ENCODE measurements at regions not wholly inside any gene's neighbourhood (a gene's known extent, or its start where the extent isn't known, plus 50 kb on each side); places are given as distances from the start of the nearest gene placed in this dataset.

DNA sequence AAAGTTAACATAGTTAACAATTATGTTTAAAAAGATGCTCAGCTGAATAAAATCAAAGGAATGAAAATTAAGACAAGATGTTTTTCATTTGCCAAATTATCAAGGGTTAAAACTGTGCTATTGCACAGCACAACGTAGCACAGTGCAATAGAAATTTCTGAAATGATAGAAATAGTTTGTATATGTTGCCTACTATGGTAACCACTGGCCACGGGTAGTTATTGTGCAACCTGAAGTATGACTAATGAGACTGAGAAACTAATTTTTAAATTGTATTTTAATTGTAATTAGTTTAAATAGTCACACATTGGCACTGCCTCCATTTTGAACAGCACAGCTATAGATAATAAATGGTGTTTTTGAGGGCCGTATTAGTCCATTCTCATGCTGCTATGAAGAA is 343.1 kb upstream of the FAM241A start:
- ATAC-seq (no peak), DNase-seq (ENCODE audit: missing footprints) (no peak)
- intact Hi-C loops (cut with DNase I): no loop called here

DNA sequence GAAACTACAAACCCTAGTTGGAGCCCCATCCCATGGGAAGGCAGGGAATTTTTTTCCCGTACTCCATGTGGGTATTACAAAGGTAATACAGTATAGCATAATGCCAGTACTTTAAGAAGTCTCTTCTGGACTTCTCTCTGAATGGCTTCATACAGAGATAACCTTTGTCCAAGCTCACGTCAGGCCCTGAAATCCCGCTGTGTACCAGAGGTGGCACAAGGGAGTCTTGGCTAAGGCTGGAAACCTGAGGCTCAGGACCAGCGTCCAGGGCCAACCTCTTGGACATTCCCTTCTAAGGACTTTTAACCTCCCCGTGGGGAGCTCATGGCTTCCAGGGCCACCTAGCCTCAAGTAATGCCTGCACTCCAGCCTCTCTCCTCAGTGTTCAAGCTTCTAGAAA is 338.9 kb upstream of the FAM241A start:
- intact Hi-C loops (cut with DNase I): no loop called here
- no peak for ATAC-seq
- no peak for DNase-seq (ENCODE audit: missing footprints)

GRCh38 chr4:111807576-111807975 is 337.7 kb upstream of the FAM241A start:
- DNase-seq (ENCODE audit: missing footprints): no peak
- no peak for ATAC-seq
- intact Hi-C loops (cut with DNase I): no loop called here

DNA sequence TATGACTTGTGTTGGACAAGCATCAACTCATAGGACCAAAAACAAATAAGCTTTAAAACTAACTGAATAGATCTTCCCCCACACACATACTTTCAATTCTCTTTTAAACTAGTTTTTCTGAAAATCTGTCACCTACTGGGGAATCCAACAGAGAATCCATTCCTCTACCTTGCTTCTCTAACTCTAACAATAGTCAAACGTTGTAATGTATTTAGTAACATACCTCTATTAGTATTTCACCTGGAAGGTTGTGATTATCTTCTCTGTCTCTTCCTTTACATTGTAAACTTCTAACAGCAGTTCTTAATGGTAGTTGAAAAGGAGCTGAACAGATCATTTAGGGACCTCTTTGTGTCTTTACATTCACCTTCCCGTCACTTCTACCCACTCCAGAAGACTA is 337.1 kb upstream of the FAM241A start:
- DNase-seq (ENCODE audit: missing footprints): no peak
- intact Hi-C loops (cut with DNase I): no loop called here
- ATAC-seq: no peak

DNA sequence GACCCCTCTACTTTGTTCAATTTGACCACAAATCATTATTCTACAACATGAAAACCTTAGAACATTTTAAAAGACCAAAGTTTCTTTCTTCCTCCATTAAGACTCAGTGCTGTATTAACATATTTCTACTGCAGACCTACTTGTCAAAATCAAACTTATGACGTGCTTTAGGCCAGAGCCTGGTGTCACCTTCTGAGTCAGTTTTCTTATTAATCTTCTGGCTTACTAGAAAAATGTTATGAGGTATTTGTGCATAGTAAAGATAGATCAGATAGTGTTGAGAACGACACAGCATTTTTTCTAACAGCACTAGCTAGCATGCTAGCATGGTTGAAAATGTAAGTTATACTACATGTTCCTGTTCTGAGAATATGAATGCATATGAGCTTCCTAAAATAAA is 333.6 kb upstream of the FAM241A start:
- DNase-seq (ENCODE audit: missing footprints): no peak
- ATAC-seq: no peak

DNA sequence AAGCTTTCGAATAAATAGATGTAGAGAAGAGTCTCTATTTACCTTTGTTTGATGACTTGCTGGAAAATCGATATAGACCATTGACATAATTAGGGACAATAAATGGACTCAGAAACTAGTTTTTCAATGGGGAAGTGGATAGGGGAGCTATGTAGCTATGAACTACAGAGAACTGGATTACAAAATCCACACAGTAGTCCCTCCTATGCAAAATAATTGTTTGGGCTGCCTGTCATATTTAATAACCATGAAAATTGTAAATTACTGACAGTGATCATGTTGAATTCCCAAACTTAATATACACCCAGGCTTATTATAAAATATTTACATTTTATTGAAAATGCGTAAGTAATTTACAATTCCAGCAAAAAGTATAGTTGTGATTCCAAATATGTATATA is 333.1 kb upstream of the FAM241A start:
- DNase-seq (ENCODE audit: missing footprints) (no peak), ATAC-seq (no peak)
- intact Hi-C loops (cut with DNase I): no loop called here

More for the DNA sequence above, 333.6 kb upstream of the FAM241A start:
- intact Hi-C loops (cut with DNase I): no loop called here

DNA sequence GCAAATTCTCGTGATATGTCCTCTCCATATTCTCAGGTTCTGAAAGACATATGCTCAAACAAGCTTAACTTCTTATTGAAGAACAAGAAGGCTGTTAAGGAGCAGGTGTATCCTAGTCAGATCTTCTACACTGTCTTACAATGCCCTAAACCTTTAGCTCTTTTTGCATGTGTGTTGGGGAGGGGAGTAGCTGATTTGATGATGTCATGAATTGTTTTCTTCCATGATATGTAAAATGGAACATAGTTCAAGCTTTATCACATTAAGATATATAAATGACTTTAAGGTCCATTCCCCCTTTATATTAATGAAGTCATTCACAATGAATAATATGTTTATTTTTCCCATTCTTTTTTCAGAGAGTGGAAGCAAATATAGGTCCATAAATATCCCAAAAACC is 332.5 kb upstream of the FAM241A start:
- intact Hi-C loops (cut with DNase I): no loop called here
- no peak for ATAC-seq

GRCh38 chr4:111813555-111814140 is 331.6 kb upstream of the FAM241A start:
- DNase-seq (ENCODE audit: missing footprints): no peak
- ATAC-seq: no peak
- intact Hi-C loops (cut with DNase I): no loop called here

More for the DNA sequence above, 332.5 kb upstream of the FAM241A start:
- DNase-seq (ENCODE audit: missing footprints): no peak

DNA sequence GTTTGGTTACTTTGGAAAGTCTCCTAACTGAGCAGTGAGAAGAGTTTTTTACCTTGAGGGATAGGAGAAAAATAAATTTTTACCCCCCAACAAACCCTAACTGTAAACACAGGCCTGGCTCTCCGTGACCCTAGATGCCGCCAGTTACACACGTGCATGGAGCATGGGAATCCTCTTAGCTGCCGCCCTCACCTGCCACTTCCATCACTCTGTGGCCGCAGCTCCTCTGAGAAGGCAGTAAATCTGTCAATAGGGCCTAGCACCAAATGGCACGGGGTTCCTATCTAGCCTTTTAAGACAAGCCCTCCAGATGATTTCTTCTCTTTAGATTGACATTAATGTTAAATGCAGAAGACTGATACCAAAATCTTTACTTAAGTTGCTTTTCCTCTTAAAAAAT is 330.3 kb upstream of the FAM241A start:
- no peak for DNase-seq (ENCODE audit: missing footprints)
- ATAC-seq: no peak
- intact Hi-C loops (cut with DNase I): no loop called here

DNA sequence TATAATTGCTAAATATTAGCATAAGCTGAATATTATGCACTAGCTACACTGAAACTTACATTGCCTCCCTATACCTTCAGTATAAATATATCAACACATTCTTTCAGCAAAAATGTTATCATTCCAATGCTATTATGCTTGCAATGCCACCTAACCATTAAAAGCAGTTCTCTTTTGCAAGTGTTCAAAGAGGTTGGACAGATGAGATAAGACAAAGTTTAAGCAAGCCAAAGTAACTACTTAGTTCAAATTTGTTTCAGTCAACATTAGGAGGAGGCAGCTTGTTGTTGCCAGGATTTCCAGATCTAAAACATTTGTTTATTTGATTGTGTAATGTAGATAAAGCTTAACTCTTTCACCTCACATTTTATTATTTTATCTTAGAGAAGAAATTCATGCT is 323.9 kb upstream of the FAM241A start:
- intact Hi-C loops (cut with DNase I): no loop called here
- DNase-seq (ENCODE audit: missing footprints) (no peak), ATAC-seq (no peak)

DNA sequence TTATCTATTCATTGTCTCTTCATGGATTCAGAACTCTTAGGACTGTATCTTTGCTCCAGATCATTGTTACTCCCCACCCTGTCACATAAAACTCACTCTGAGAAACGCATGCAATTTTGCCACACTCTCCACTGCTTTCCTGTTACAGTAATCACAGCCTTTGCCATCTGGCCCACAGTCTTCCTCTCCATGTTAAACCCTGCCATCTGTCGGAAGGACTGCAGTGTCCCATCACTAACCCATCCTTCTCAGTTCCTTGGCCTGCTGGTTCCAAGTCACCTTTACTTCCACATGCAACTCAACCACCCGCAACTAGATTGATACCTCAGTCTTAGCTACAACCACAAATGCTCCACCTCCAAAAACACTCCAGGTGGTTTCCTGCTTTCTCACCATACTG is 308.7 kb upstream of the FAM241A start:
- intact Hi-C loops (cut with DNase I): no loop called here
- DNase-seq (ENCODE audit: missing footprints): no peak
- ATAC-seq: no peak

DNA sequence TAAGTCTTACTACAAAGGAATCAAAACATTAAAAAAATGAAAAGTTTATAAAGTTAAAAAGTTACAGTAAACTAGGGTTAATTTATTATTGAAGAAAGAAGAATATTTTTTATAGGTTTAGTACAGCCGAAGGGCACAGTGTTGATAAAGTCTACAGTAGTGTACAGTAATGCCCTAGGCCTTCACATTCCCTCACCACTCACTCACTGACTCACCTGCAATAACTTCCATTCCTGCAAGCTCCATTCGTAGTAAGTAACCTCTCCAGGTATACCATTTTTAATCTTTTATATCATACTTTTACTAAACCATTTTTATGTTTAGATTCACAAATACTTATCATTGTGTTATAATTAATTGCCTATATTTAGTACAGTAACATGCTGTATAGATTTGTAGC is 307.5 kb upstream of the FAM241A start:
- ATAC-seq (no peak), DNase-seq (ENCODE audit: missing footprints) (no peak)
- intact Hi-C loops (cut with DNase I): no loop called here

- ATAC-seq (no peak), DNase-seq (ENCODE audit: missing footprints) (no peak)
- intact Hi-C loops (cut with DNase I): no loop called here
Observed at GRCh38 chr4:111838406-111838930, 306.8 kb upstream of the FAM241A start.

DNA sequence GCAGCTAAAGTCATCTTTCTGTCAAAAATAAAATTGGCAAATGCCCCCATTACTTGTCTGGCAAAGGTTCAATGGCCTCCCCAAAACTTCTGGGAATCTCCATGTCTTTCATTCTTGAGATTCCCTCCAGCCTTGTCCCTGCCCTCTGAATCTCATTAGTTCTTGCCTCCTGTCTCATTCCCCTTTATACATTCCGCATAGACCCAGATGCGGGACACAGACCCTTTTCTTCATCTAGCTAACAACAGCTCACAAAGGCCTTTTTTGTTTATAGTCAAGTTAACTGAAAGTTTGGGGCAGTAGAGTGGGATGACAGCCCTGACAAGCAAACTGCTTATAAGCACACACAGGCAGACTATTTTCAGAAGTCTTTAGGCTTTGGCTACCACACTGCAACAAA is 306.1 kb upstream of the FAM241A start:
- no peak for DNase-seq (ENCODE audit: missing footprints)
- no peak for ATAC-seq

GRCh38 chr4:111842336-111842735 is 302.9 kb upstream of the FAM241A start:
- ATAC-seq: no peak
- intact Hi-C loops (cut with DNase I): no loop called here
- DNase-seq (ENCODE audit: missing footprints): no peak

More for the DNA sequence above, 306.1 kb upstream of the FAM241A start:
- intact Hi-C loops (cut with DNase I): no loop called here

GRCh38 chr4:111847296-111848008 is 297.8 kb upstream of the FAM241A start:
- ATAC-seq: no peak
- no peak for DNase-seq (ENCODE audit: missing footprints)
- intact Hi-C loops (cut with DNase I): no loop called here

DNA sequence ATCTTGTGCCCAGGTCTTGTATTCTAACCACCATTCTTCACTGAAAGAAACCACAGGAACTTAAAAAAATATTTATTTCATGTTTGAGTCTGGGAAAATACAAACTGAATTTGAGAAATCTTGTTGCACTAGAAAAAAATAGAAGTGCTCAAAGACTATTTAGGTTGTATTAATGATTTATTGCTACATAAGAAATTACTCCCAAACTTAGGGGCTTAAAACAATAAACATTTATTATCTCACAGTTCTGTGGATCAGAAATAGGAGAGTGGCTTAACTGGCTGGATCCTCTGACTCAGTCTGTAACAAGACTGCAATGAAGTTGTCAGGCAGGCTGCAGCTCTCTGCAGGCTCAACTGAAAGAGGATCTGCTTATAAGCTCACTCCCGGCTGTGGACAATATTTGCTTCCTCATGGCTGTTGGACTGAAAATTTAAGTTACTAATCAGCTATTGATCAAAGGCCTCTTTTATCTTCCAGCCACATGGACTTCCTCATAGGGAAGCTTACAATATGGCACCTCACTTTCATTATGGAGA is 295.4 kb upstream of the FAM241A start:
- DNase-seq (ENCODE audit: missing footprints) (no peak), ATAC-seq (no peak)
- intact Hi-C loops (cut with DNase I): loop anchor here (10.0 kb wide), 1 partner anchor 205 kb away; no protein-coding TSS in a partner anchor

DNA sequence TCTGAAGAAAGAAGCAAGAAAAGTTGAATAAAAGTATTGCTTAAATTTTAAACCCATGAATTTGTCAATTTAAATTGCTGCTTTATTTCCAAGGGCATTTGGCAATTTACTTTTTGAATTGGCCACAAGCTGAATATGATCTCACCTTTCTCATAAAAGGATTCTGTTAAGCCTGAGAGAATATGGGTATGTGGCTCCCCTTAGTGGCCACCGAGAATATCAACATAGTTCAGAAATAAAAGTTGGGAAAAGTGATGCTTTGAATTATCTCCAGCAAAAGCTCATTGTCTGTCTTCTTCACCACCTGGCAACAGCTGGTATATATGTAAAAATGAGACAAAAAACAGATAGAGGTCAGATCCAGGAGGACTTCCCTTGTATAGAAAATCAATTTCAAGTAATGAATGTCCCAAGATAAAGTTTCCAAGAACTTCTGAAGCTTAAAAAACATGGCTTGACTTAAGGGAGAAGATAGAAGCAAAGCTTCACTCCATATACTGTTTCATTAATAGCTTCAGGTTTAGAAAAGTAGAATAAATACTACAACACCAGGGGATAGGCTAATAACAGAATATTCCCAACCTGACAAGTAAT is 290.7 kb upstream of the FAM241A start:
- intact Hi-C loops (cut with DNase I): loop anchor here (10.0 kb wide), 1 partner anchor 210 kb away; no protein-coding TSS in a partner anchor
- no peak for ATAC-seq
- no peak for DNase-seq (ENCODE audit: missing footprints)

GRCh38 chr4:111855308-111855707 is 289.9 kb upstream of the FAM241A start:
- ATAC-seq (no peak), DNase-seq (ENCODE audit: missing footprints) (no peak)
- intact Hi-C loops (cut with DNase I): loop anchor here (10.0 kb wide), 1 partner anchor 211 kb away; no protein-coding TSS in a partner anchor

- ATAC-seq (no peak), DNase-seq (ENCODE audit: missing footprints) (no peak)
- intact Hi-C loops (cut with DNase I): no loop called here
Observed at GRCh38 chr4:111864066-111864465, 281.2 kb upstream of the FAM241A start.
